Stomach (tissue), 8 donors: ENCODE measurements at regions not wholly inside any gene's neighbourhood (a gene's known extent, or its start where the extent isn't known, plus 50 kb on each side); places are given as distances from the start of the nearest gene placed in this dataset.

Experiments used
- DNase-seq, 2 donors: peaks; one replicate each; pipeline versions ENCODE4 v3.0.0 to v3.0.0-alpha.2; 2013 to 2019
- H3K27ac ChIP-seq, 5 donors: fragments of 200-600 bp in 4 of 5; sonication (generic) in 4 of 5; one replicate each; pipeline ENCODE4 v1.5.1; 2013 to 2019; ENCODE audit warnings: mild to moderate bottlenecking in 1 of 5, moderate library complexity in 1 of 5
- H3K27me3 ChIP-seq, 3 donors: fragments of 200-600 bp; sonication (generic); one replicate each; pipeline ENCODE4 v1.5.1; 2017 to 2019; ENCODE audit warnings: mixed run types in 1 of 3
- H3K36me3 ChIP-seq, 4 donors: fragments of 200-600 bp; sonication (generic); 1 replicate in 3 of 4; 2 replicates in 1 of 4; pipeline ENCODE4 v1.5.1; 2016 to 2019
- H3K4me1 ChIP-seq, 4 donors: fragments of 200-600 bp; sonication (generic); one replicate each; pipeline ENCODE4 v1.5.1; 2016 to 2019
- H3K4me3 ChIP-seq, 4 donors: fragments of 200-600 bp; sonication (generic) in 3 of 4; one replicate each; pipeline ENCODE4 v1.5.1; 2016 to 2019; ENCODE audit warnings: mild to moderate bottlenecking in 1 of 4
- H3K9me3 ChIP-seq, 4 donors: fragments of 200-600 bp; sonication (generic); one replicate each; pipeline ENCODE4 v1.5.1; 2016 to 2019
- EP300 ChIP-seq: sonication (generic); formaldehyde crosslinking; IDR thresholded peaks from one replicate; pipeline ENCODE4 v1.6.1; 2017; ENCODE audit warnings: antibody characterized with exemption
- POLR2A ChIP-seq, 4 donors: fragments of 450-650 bp; IDR thresholded peaks; one replicate each; pipeline ENCODE4 v1.6.1; 2016; ENCODE audit warnings: antibody characterized with exemption in 4 of 4, control low read depth in 2 of 4, mild to moderate bottlenecking in 1 of 4, moderate library complexity in 1 of 4
- POLR2AphosphoS5 ChIP-seq, 3 donors: sonication (generic); formaldehyde crosslinking; IDR thresholded peaks; one replicate each; pipeline ENCODE4 v1.6.1; 2016; ENCODE audit warnings: antibody characterized with exemption in 3 of 3
- WGBS, 5 donors: extraction: QIAGEN DNeasy Blood & Tissue Kit in 3 of 5; methylation state at CpG; one replicate each; pipeline versions ENCODE4 v1.1.5 to v1.1.7; 2013 to 2018; 5-methylcytosine and 5-hydroxymethylcytosine counted together
- intact Hi-C: fragments of 100-400 bp; cut with DNase I; formaldehyde crosslinking; loops from one replicate; pipeline ENCODE4 v1.15.1; 2023; ENCODE audit warnings: low total_unique reads
- TF ChIP-seq, protein P1 (sequence below), 7 experiments: fragments of 450-650 bp in 4 of 7; fragments of 200-600 bp in 3 of 7; sonication (generic) in 3 of 7; IDR thresholded peaks; one replicate each; pipeline ENCODE4 v1.5.1; 2016 to 2019; ENCODE audit warnings: antibody characterized with exemption in 7 of 7, control low read depth in 2 of 7, mild to moderate bottlenecking in 1 of 7
- donor health status: healthy with polysubstance abuse.
- donor health status: Bipolar disorder and iron deficiency.
- donor health status: healthy.

- WGBS, 5 donors: 79 to 93% (median 82%) methylated on average over 3 of the region's 3 CpGs
- intact Hi-C loops: no loop called here
- no peak for TF ChIP-seq EP300
- TF ChIP-seq, protein P1, sequence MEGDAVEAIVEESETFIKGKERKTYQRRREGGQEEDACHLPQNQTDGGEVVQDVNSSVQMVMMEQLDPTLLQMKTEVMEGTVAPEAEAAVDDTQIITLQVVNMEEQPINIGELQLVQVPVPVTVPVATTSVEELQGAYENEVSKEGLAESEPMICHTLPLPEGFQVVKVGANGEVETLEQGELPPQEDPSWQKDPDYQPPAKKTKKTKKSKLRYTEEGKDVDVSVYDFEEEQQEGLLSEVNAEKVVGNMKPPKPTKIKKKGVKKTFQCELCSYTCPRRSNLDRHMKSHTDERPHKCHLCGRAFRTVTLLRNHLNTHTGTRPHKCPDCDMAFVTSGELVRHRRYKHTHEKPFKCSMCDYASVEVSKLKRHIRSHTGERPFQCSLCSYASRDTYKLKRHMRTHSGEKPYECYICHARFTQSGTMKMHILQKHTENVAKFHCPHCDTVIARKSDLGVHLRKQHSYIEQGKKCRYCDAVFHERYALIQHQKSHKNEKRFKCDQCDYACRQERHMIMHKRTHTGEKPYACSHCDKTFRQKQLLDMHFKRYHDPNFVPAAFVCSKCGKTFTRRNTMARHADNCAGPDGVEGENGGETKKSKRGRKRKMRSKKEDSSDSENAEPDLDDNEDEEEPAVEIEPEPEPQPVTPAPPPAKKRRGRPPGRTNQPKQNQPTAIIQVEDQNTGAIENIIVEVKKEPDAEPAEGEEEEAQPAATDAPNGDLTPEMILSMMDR (IDR thresholded peaks at IDR 0.05): no peak
- no peak for TF ChIP-seq POLR2A (IDR thresholded peaks at IDR 0.05)
- TF ChIP-seq POLR2AphosphoS5 (IDR thresholded peaks at IDR 0.05): no peak
- Histone ChIP-seq H3K27me3 (no peaks in the 10 kb centered on the region), H3K4me1 (no peaks in the 10 kb centered on the region), H3K9me3 (peaks cover 0 to 21% (median 10%) of the 10 kb centered on the region in 4 donors), H3K36me3 (no peaks in the 10 kb centered on the region), H3K4me3 (no peak overlapping the region), H3K27ac (no peak overlapping the region)
- DNase-seq: no peak
Measured at GRCh38 chr3:96169111-96169766, 645.2 kb upstream of the EPHA6 start.

DNA sequence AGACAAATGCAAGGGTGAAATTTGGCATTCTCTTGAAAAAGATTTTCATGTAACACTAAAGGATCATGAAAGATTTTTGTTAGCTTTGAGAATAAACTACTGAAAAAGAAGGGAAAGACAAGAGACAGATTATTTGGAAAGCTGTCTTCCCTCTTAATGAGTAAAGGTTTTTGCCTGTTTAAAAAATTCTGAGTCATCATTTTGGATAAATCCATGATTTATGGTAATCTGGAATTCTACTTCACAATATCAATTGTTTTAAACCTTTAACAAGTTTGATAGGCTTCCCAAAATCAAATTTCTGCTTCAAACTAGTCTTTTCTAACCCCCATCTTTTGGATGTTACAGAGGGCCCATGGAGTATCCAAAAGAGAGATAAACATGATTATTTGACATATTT, 641.5 kb upstream of the EPHA6 start:
- TF ChIP-seq POLR2AphosphoS5 (IDR thresholded peaks at IDR 0.05) (no peak), EP300 (no peak), POLR2A (IDR thresholded peaks at IDR 0.05) (no peak)
- TF ChIP-seq, protein P1 (IDR thresholded peaks at IDR 0.05): no peak
- Histone ChIP-seq H3K4me1 (no peaks in the 10 kb centered on the region), H3K27ac (no peak overlapping the region), H3K27me3 (no peaks in the 10 kb centered on the region), H3K4me3 (no peak overlapping the region), H3K36me3 (no peaks in the 10 kb centered on the region), H3K9me3 (peaks cover 0 to 35% (median 13%) of the 10 kb centered on the region in 4 donors)
- no peak for DNase-seq
- intact Hi-C loops: no loop called here

DNA sequence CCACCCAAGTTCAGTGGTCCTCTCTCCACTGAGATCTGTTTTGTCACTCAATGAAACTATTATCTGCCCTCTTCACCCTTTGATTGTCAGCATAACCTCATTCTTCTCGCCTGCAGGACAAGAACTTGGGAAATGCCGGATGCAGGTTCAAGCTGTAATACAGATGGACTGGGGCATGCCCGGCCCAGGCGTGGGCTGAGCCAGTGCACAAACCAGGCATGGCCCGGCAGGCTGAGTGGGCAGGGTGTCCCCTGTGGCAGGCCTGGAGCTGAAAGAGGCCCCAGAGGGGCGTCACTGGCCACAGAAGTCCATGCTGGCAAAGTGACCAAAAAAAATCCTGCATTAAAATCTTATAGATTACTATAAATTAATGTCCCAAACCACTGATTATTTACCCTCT, 638.9 kb upstream of the EPHA6 start:
- TF ChIP-seq POLR2AphosphoS5 (IDR thresholded peaks at IDR 0.05) (no peak), POLR2A (IDR thresholded peaks at IDR 0.05) (no peak), EP300 (no peak)
- TF ChIP-seq, protein P1 (IDR thresholded peaks at IDR 0.05): no peak
- Histone ChIP-seq H3K36me3 (no peaks in the 10 kb centered on the region), H3K4me1 (no peaks in the 10 kb centered on the region), H3K27me3 (no peaks in the 10 kb centered on the region), H3K27ac (no peak overlapping the region), H3K9me3 (peaks cover 0 to 35% (median 10%) of the 10 kb centered on the region in 4 donors), H3K4me3 (no peak overlapping the region)
- WGBS, 5 donors: 80 to 90% (median 82%) methylated on average over 6 of the region's 6 CpGs
- intact Hi-C loops: no loop called here
- no peak for DNase-seq

DNA sequence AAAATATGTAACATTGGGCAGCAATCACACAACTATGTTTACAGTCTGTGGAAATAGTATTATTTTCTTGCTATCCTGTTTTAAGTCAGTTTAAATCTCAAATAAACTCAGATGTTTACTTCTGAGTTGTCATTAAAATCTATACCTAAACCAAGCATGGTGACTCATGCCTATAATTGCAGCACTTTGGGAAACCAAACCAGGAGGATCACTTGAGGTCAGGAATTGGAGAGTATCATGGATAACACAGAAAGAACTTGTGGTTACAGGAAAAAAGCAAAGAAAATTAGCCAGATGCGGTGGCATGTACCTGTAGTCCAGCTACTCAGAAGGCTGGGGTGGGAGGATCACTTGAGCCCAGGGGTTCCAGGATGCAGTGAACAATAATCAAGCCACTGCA, 631.6 kb upstream of the EPHA6 start:
- intact Hi-C loops: no loop called here
- DNase-seq: no peak
- Histone ChIP-seq H3K9me3 (peaks cover 0 to 6% (median 0%) of the 10 kb centered on the region in 4 donors), H3K36me3 (no peaks in the 10 kb centered on the region), H3K4me3 (no peak overlapping the region), H3K4me1 (no peaks in the 10 kb centered on the region), H3K27ac (no peak overlapping the region), H3K27me3 (no peaks in the 10 kb centered on the region)
- TF ChIP-seq POLR2A (IDR thresholded peaks at IDR 0.05): no peak
- no peak for TF ChIP-seq EP300
- no peak for TF ChIP-seq POLR2AphosphoS5 (IDR thresholded peaks at IDR 0.05)
- TF ChIP-seq, protein P1 (IDR thresholded peaks at IDR 0.05): no peak
- 59 to 100% (median 93%) methylated on average over 1 of the region's 1 CpG for WGBS, 5 donors
